ENCODE measurements at regions not wholly inside any gene's neighbourhood (a gene's known extent, or its start where the extent isn't known, plus 50 kb on each side); places are given as distances from the start of the nearest gene placed in this dataset.

DNA sequence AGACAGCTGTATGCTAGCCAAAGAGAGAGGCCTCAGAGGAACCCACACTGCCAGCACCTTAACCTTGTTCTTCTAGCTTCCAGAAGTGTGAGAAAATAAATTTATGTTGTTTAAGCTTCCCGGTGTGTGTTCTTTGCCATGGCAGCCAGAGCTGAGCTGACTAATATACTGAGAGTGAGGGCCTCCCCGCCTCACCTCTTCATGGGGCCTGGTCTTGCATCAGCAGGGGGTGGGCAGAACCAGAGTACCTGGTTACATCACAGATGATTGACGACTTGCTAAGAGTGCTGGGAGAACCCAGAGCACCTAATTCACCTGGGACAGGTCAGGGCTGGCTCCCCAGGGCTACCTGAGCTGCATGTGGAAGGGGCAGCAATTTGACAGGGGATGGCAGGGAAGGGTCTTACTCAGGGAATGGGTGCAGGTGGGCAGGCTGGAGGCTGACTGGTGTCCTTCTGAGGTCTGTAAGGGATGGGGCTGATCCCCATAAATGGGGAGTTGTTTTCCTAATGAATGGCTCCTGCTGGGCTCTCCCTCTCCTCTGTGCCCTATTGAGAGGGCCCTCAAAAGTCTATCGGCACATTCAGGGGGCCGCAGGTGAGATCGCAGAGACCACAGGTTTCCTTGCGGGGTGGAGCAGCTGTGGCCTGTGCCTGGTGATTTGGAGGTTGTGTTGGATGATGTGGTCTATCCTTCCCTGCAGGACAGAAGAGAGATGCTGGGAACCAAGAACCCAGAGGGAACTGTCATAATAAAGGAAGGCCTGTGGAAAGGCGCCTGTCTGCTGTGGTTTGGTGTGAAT lies 60.6 kb upstream of the ETV3 start:
- no peak for TF ChIP-seq POLR2A (IDR thresholded peaks at IDR 0.05)
- TF ChIP-seq, protein P1, sequence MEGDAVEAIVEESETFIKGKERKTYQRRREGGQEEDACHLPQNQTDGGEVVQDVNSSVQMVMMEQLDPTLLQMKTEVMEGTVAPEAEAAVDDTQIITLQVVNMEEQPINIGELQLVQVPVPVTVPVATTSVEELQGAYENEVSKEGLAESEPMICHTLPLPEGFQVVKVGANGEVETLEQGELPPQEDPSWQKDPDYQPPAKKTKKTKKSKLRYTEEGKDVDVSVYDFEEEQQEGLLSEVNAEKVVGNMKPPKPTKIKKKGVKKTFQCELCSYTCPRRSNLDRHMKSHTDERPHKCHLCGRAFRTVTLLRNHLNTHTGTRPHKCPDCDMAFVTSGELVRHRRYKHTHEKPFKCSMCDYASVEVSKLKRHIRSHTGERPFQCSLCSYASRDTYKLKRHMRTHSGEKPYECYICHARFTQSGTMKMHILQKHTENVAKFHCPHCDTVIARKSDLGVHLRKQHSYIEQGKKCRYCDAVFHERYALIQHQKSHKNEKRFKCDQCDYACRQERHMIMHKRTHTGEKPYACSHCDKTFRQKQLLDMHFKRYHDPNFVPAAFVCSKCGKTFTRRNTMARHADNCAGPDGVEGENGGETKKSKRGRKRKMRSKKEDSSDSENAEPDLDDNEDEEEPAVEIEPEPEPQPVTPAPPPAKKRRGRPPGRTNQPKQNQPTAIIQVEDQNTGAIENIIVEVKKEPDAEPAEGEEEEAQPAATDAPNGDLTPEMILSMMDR (IDR thresholded peaks at IDR 0.05) = no peak

Data from testis (tissue), 2 donors.